GM10248 (cell line): ENCODE measurements at regions not wholly inside any gene's neighbourhood (a gene's known extent, or its start where the extent isn't known, plus 50 kb on each side); places are given as distances from the start of the nearest gene placed in this dataset.
A peak's percentile ranks its signal among the peaks of the same experiment; 100 is the strongest.

ENCODE experiments used
- CTCF ChIA-PET: fragments of 300-600 bp; sonication (Branson Sonifier 250); formaldehyde crosslinking; extraction: SDS; loops from one replicate; lab custom pipeline; 2021; ENCODE audit warnings: antibody characterized with exemption; lab: Yijun Ruan, JAX
- POLR2A ChIA-PET: fragments of 350-650 bp; sonication (Branson Sonifier 250); formaldehyde crosslinking; extraction: SDS; loops from one replicate; lab custom pipeline; 2020; ENCODE audit warnings: antibody characterized with exemption; lab: Yijun Ruan, JAX
- DNase-seq: peaks from one replicate; pipeline ENCODE4 v3.0.0; 2012; ENCODE audit errors: extremely low spot score
- TF ChIP-seq, protein P1 (sequence below): IDR thresholded peaks from 2 replicates; pipeline ENCODE4 v1.5.1; 2012; ENCODE audit warnings: mild to moderate bottlenecking, low read depth; ENCODE audit errors: extremely low read depth, missing control alignments, control extremely low read depth

DNA sequence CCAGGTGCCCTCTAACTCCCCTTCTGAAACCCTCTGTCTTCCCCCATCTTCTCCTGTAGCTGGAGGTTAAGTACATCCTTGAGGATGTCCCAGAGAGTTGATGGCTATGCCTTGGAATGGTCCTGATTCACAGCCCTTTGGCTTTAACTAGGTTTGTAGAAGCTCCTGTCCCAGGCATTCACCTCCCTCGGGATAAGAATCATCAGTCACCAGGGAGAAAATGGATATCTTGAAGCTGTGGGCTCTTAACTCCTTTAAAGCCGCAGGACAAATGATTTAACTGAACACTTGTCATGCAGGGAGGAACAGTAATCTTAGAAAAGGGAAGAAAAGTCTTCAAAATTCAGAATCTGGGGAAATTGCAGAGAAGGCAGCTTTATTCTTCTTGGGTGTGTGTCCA lies 139.9 kb downstream of the PSAT1 start:
- POLR2A ChIA-PET = no interaction called here

DNA sequence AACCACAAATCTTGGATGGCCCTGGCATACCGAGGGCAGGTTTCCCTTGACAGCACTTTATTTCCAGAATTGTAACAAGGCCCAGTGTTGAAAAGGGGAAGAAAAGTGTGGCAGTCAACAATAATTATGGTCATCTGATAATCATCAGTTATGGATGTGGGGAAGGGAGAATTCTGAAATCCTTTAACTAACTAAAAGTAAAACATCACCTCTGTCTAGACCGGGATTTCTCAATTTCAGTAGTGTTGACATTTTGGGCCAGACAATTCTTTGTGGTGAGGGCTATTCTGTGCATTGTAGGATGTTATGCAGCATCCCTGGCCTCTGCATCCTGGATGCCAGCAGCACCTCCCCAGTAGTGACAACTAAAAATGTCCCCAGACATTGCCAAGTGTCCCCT lies 140.4 kb downstream of the PSAT1 start:
- TF ChIP-seq, protein P1, sequence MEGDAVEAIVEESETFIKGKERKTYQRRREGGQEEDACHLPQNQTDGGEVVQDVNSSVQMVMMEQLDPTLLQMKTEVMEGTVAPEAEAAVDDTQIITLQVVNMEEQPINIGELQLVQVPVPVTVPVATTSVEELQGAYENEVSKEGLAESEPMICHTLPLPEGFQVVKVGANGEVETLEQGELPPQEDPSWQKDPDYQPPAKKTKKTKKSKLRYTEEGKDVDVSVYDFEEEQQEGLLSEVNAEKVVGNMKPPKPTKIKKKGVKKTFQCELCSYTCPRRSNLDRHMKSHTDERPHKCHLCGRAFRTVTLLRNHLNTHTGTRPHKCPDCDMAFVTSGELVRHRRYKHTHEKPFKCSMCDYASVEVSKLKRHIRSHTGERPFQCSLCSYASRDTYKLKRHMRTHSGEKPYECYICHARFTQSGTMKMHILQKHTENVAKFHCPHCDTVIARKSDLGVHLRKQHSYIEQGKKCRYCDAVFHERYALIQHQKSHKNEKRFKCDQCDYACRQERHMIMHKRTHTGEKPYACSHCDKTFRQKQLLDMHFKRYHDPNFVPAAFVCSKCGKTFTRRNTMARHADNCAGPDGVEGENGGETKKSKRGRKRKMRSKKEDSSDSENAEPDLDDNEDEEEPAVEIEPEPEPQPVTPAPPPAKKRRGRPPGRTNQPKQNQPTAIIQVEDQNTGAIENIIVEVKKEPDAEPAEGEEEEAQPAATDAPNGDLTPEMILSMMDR = no peak
- ChIA-PET POLR2A (no interaction called here), CTCF (interaction anchor here (2.2 kb wide), 1 partner anchor 11 kb away, joined by 8 read pairs; no protein-coding TSS in a partner anchor)
- no peak for DNase-seq

More for the DNA sequence above, 139.9 kb downstream of the PSAT1 start:
- TF ChIP-seq, protein P1 = no peak
- CTCF ChIA-PET = interaction anchor here (1.0 to 2.2 kb wide), 2 partner anchors 11 kb away, joined by 5 to 8 read pairs; no protein-coding TSS in a partner anchor
- no peak for DNase-seq

DNA sequence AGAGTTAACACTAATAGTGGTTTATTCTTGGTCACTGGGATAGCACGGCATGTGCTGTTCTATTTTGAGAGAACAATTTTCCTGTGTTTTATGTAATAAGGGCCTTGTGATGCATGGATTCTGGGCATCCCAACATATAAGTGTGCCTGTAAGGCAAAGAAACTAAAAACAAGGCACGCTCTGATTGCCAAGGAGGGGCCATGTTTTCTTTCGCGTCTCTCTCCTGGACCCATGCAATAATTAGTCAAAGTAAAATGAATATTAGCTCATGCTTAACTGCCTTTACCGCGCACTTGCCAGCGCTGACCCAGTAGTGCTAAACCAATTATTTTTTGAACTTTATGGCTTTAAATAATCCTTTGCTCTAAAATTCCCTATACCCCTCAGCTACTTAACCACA lies 140.9 kb downstream of the PSAT1 start:
- TF ChIP-seq, protein P1 = no peak
- DNase-seq = no peak
- POLR2A ChIA-PET = no interaction called here
- CTCF ChIA-PET = interaction anchor here (1.8 to 2.2 kb wide), 2 partner anchors 11 to 20 kb away, joined by 5 to 8 read pairs; no protein-coding TSS in a partner anchor

DNA sequence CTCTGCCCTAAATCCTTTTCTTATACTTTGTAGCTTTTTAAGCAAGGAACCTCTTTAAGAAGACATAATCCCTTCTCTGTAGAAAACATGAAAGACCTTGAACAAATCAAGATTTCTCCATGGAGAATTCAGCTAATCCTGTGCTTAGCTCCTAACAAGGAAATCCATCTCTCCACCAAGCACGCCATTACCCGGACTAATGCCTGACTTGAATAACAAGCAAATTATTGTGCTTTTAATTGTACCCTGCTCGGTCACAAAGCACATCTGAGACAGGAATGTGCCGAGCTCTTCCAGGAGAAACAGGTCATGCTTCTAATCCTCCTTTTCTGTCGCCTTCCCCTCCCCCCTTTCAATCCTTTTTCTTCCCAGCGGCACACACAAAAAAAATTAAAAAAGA lies 141.3 kb downstream of the PSAT1 start:
- POLR2A ChIA-PET = no interaction called here
- TF ChIP-seq, protein P1 = no peak
- CTCF ChIA-PET = interaction anchor here (1.4 to 2.2 kb wide), 3 partner anchors 10 to 382 kb away, joined by 3 to 8 read pairs (median 5); no protein-coding TSS in a partner anchor
- no peak for DNase-seq

DNA sequence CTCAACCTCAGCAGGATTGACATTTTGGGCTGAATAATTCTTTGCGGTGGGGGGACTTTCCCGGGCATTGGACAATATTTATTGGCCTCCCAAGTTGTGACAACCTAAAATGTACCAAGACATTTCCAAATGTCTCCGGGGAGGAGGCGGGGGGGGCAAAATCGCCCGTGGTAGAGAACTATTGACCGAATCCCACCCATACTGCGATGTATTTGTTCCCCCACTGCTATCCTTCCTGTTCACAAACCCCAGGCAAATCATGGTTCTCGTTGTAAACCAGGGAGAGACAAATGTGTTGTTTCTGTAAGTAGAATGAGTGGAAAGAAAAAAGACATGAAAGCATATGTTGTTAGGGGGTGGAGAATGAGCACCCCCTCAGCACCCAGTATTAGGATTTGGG lies 141.9 kb downstream of the PSAT1 start:
- ChIA-PET CTCF (interaction anchor here (1.0 to 2.2 kb wide), 13 partner anchors 8 to 381 kb away, joined by 3 to 9 read pairs (median 5); no protein-coding TSS in a partner anchor), POLR2A (no interaction called here)
- no peak for DNase-seq
- TF ChIP-seq, protein P1 = no peak

DNA sequence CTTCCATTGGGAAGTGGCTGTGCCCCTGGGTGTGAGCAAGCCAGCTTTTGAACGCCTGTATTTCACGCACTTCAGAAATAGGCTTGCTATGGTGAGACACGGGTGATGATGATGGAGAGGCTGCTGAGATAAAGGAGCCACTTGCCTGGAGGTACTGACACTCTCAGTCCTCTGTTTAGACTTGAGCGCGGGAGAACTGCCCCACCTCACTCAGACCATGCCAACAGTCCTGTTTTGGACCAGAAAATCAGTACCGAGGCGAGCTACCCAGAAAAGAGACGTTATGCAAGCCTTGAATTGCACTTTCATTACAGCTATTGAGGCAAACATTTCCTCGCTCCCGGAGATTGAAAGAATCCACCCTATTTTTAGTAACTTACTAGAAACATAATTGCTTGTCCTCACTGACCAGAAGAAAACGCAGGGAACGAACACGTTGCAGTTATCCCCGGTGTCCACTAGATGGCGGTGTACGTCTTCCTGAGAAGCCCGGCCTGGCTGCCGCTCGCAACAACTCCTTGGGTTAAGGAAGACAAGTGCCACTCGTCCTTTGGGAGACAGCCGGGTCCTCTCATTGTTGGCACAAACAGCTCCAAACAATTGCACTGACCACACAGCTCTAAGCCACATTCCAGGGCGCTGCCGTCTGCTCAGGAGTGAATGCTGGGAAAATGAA lies 142.4 kb downstream of the PSAT1 start:
- TF ChIP-seq, protein P1 = peak; percentile 96
- ChIA-PET POLR2A (no interaction called here), CTCF (interaction anchor here (0.6 to 2.2 kb wide), 21 partner anchors 8 to 381 kb away, joined by 3 to 9 read pairs (median 3); no protein-coding TSS in a partner anchor)
- DNase-seq = peak; percentile 83
